Activated T-cell treated with anti-CD3 and anti-CD28 coated beads, Interleukin-2, amount 50 U/mL, for 4 hours (primary cell): ENCODE measurements at regions not wholly inside any gene's neighbourhood (a gene's known extent, or its start where the extent isn't known, plus 50 kb on each side); places are given as distances from the start of the nearest gene placed in this dataset.
"Not testable (repeated sequence)": the region's sequence is repeated elsewhere in the genome, so short reads cannot be mapped to it uniquely, and the experiment has no call there.

Experiments
- ATAC-seq, 2 donors: fragments of 200-7000 bp; cut with Tn5 transposase; one replicate each; pipeline ENCODE4 v1.10.0; 2021
- DNase-seq: peaks from one replicate; pipeline ENCODE4 v3.0.0-alpha.2; 2020
- H3K27me3 Mint-ChIP-seq: one replicate; pipeline ENCODE4 v1.8.0; 2021; ENCODE audit warnings: low read depth, mixed read lengths
- H3K36me3 Mint-ChIP-seq: one replicate; pipeline ENCODE4 v1.8.0; 2022; ENCODE audit warnings: mixed read lengths; ENCODE audit not compliant: insufficient read depth
- H3K4me1 Mint-ChIP-seq: one replicate; pipeline ENCODE4 v1.8.0; 2021; ENCODE audit warnings: low read depth, mixed read lengths
- H3K4me3 Mint-ChIP-seq: one replicate; pipeline ENCODE4 v1.8.0; 2021; ENCODE audit warnings: mild to moderate bottlenecking, moderate library complexity, mixed read lengths
- H3K9me3 Mint-ChIP-seq: one replicate; pipeline ENCODE4 v1.8.0; 2021; ENCODE audit warnings: mixed read lengths

DNA sequence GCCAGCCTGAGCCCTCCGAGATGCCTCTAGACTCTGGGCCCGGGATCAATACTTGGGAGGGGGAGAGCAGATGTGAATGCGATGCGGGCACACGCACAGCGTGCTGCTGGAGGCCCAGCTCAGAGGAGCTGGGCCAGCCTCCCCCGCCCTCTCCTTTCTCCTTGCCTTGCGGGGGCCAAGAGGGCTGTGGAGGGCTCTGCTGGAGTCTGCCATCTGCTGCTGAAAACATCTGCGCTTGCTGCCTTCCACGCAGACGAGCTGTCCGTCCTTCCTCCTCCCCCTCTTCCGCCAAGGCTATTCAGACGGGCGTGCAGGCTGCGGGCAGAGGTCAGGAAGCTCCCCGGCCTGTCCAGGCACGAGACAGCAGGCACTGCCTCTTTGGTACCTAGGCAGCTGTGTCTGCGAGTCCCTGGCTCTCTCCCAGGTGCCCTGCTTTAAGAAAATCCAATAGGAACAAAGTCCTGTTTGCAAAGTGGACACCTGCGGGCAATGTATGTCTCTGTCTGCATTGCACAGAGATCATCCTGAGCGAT lies 75.2 kb downstream of the SPRING1 start:
- Mint-ChIP-seq H3K4me3 (no peak overlapping the region), H3K36me3 (no peaks in the 10 kb centered on the region), H3K4me1 (peaks cover 1% of the 10 kb centered on the region), H3K9me3 (no peaks in the 10 kb centered on the region), H3K27me3 (peaks cover 13% of the 10 kb centered on the region)
- ATAC-seq (no peak), DNase-seq (no peak)

DNA sequence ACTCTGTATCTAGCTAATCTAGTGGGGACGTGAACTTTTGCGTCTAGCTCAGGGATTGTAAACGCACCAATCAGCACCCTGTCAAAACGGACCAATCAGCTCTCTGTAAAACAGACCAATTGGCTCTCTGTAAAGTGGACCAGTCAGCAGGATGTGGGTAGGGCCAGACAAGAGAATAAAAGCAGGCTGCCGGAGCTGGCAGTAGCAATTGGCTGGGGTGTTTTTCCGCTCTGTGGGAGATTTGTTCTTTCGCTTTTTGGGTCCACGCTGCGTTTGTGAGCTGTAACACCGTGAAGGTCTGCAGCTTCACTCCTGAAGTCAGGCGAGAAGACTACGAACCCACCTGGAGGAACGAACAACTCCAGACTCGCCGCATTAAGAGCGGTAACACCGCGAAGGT lies 76.5 kb downstream of the SPRING1 start:
- peaks cover 1% of the 10 kb centered on the region for H3K4me1 Mint-ChIP-seq
- H3K9me3 Mint-ChIP-seq: no peaks in the 10 kb centered on the region
- no peak for DNase-seq
- peaks cover 16% of the 10 kb centered on the region for H3K27me3 Mint-ChIP-seq
- H3K36me3 Mint-ChIP-seq: no peaks in the 10 kb centered on the region
- ATAC-seq: no peak
- H3K4me3 Mint-ChIP-seq: no peak overlapping the region

DNA sequence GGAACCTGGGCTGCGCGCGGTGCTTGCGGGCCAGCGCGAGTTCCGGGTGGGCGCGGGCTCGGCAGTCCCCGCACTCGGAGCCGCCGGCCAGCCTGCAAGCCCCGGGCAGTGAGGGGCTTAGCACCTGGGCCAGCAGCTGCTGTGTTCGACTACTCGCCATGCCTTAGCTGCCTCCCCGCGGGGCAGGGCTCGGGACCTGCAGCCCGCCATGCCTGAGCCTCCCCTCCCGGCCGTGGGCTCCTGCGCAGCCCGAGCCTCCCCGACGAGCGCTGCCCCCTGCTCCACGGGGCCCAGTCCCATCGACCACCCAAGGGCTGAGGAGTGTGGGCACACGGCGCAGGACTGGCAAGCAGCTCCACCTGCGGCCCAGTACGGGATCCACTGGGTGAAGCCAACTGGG lies 77.1 kb downstream of the SPRING1 start:
- ATAC-seq, H3K4me1 Mint-ChIP-seq, H3K36me3 Mint-ChIP-seq, DNase-seq, H3K4me3 Mint-ChIP-seq, H3K9me3 Mint-ChIP-seq: not testable (repeated sequence)
- peaks cover 16% of the 10 kb centered on the region for H3K27me3 Mint-ChIP-seq

- peaks cover 1% of the 10 kb centered on the region for H3K4me1 Mint-ChIP-seq
- no peak overlapping the region for H3K4me3 Mint-ChIP-seq
- H3K36me3 Mint-ChIP-seq: no peaks in the 10 kb centered on the region
- DNase-seq: no peak
- ATAC-seq: no peak
- H3K9me3 Mint-ChIP-seq: no peaks in the 10 kb centered on the region
- H3K27me3 Mint-ChIP-seq: peaks cover 16% of the 10 kb centered on the region
These were observed 77.9 kb downstream of the SPRING1 start for GRCh38 chr12:116659771-116660481.

- Mint-ChIP-seq H3K9me3 (no peaks in the 10 kb centered on the region), H3K27me3 (peaks cover 15% of the 10 kb centered on the region), H3K4me1 (peaks cover 1% of the 10 kb centered on the region), H3K4me3 (no peak overlapping the region), H3K36me3 (no peaks in the 10 kb centered on the region)
- DNase-seq (no peak), ATAC-seq (no peak)
These were observed 79.9 kb downstream of the SPRING1 start for GRCh38 chr12:116657921-116658495.

DNA sequence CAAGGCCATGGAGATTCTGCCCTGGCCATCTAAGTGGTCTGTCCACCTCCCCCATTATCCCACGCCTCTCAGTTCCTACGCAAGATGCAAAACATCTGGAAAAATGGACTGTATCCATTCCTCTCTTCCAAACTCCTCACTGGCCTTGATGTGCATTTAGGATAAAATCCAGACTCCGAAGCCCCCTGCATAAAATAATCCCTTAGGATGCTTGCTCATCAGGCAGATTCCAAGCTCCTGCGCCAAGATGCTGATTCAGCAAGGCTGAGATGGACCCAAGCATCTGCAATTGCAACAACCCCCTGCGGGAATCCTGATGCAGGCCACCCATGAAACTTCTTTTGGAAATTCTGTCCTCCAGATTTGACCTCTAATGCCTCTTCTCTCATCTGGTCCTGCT lies 81.6 kb downstream of the SPRING1 start:
- DNase-seq: no peak
- ATAC-seq: no peak
- Mint-ChIP-seq H3K4me1 (peaks cover 1% of the 10 kb centered on the region), H3K36me3 (no peaks in the 10 kb centered on the region), H3K27me3 (peaks cover 12% of the 10 kb centered on the region), H3K4me3 (no peak overlapping the region), H3K9me3 (no peaks in the 10 kb centered on the region)

GRCh38 chr12:116654226-116654743 lies 83.6 kb downstream of the SPRING1 start:
- ATAC-seq (no peak), DNase-seq (no peak)
- peaks cover 3% of the 10 kb centered on the region for H3K9me3 Mint-ChIP-seq
- H3K36me3 Mint-ChIP-seq: no peaks in the 10 kb centered on the region
- H3K4me1 Mint-ChIP-seq: peaks cover 1% of the 10 kb centered on the region
- peaks cover 7% of the 10 kb centered on the region for H3K27me3 Mint-ChIP-seq
- H3K4me3 Mint-ChIP-seq: no peak overlapping the region

DNA sequence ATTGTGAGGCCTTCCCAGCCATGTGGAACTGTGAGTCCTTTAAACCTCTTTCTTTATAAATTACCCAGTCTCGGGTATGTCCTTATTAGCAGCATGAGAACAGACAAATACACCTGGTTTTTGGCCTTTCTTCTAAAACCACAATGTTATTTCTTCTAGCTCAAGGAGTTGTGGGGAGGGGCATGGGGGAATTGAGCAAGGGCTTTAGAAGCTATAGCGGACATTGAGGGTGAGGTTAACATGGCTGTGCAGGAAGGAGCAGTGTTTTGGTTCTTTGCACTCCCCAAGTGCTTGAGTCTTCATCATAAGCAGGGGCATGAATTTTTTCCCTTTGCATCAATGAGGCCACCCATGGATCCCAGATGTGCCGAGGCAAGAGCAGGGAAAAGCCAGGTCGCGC lies 86.8 kb downstream of the SPRING1 start:
- DNase-seq: no peak
- Mint-ChIP-seq H3K27me3 (peaks cover 3% of the 10 kb centered on the region), H3K36me3 (no peaks in the 10 kb centered on the region), H3K4me1 (peaks cover 3% of the 10 kb centered on the region), H3K9me3 (peaks cover 3% of the 10 kb centered on the region), H3K4me3 (no peak overlapping the region)
- no peak for ATAC-seq

DNA sequence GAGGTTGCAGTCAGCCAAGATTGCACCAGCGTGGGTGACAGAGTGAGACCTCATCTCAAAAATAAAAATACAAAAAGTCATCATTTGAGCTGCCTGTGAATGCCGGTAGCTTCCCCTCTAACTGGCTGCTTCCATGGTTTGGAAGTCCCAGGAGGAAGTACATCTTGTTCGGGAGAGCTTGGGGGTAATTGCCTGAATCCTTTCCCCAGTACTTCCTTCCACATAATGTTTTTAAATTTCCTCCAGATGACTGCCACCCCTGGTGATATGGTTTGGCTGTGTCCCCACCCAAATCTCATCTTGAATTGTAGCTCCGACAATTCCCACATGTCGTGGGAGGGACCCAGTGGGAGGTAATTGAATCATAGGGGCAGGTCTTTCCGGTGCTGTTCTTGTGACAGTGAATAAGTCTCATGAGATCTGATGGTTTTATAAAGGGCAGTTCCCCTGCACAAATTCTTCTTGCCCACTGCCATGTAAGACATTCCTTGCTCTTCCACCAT lies 87.2 kb downstream of the SPRING1 start:
- DNase-seq: no peak
- Mint-ChIP-seq H3K27me3 (peaks cover 3% of the 10 kb centered on the region), H3K36me3 (no peaks in the 10 kb centered on the region), H3K4me3 (no peak overlapping the region), H3K9me3 (peaks cover 3% of the 10 kb centered on the region), H3K4me1 (peaks cover 3% of the 10 kb centered on the region)
- ATAC-seq: no peak

GRCh38 chr12:116650062-116650461 lies 87.8 kb downstream of the SPRING1 start:
- Mint-ChIP-seq H3K27me3 (peaks cover 3% of the 10 kb centered on the region), H3K36me3 (no peaks in the 10 kb centered on the region), H3K4me1 (peaks cover 3% of the 10 kb centered on the region), H3K9me3 (peaks cover 4% of the 10 kb centered on the region), H3K4me3 (no peak overlapping the region)
- ATAC-seq (no peak), DNase-seq (no peak)

- Mint-ChIP-seq H3K4me3 (no peak overlapping the region), H3K27me3 (peaks cover 3% of the 10 kb centered on the region)
- no peak for ATAC-seq
These were observed 88.6 kb downstream of the MAP1LC3B2 start for GRCh38 chr12:116647813-116648212.

GRCh38 chr12:116646901-116647300 lies 87.7 kb downstream of the MAP1LC3B2 start:
- Mint-ChIP-seq H3K9me3 (peaks cover 14% of the 10 kb centered on the region), H3K27me3 (peaks cover 3% of the 10 kb centered on the region), H3K4me3 (no peak overlapping the region), H3K4me1 (peaks cover 3% of the 10 kb centered on the region), H3K36me3 (no peaks in the 10 kb centered on the region)
- no peak for DNase-seq
- ATAC-seq: no peak

More at GRCh38 chr12:116647813-116648212, 88.6 kb downstream of the MAP1LC3B2 start:
- Mint-ChIP-seq H3K36me3 (no peaks in the 10 kb centered on the region), H3K9me3 (peaks cover 14% of the 10 kb centered on the region), H3K4me1 (peaks cover 3% of the 10 kb centered on the region)
- no peak for DNase-seq

- H3K36me3 Mint-ChIP-seq: no peaks in the 10 kb centered on the region
- no peak overlapping the region for H3K4me3 Mint-ChIP-seq
- peaks cover 3% of the 10 kb centered on the region for H3K27me3 Mint-ChIP-seq
- H3K9me3 Mint-ChIP-seq: peaks cover 14% of the 10 kb centered on the region
- no peak for ATAC-seq
- peaks cover 3% of the 10 kb centered on the region for H3K4me1 Mint-ChIP-seq
- DNase-seq: no peak
These were observed 85.6 kb downstream of the MAP1LC3B2 start for GRCh38 chr12:116644806-116645205.

DNA sequence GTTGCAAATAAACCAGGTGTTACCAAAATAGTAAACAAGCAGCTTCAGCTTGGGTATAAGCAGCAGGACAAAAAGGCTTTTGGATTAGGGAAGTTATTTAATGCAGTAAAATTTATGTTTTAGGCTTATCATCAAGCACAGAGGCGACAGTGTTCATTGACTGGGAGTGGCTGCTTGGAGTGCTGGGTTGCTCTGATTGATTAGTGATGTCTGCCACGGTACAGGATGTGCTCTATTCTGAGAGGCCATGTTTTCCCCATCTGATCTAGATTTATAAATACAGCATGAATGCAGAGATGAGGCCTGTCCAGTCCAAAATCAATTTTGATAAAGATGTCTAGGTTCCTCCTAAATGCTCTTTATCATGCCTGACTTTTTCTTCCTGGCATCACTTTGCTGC lies 83.5 kb downstream of the MAP1LC3B2 start:
- H3K36me3 Mint-ChIP-seq: no peaks in the 10 kb centered on the region
- DNase-seq: no peak
- H3K4me1 Mint-ChIP-seq: peaks cover under 1% of the 10 kb centered on the region
- ATAC-seq: no peak
- no peak overlapping the region for H3K4me3 Mint-ChIP-seq
- peaks cover 11% of the 10 kb centered on the region for H3K9me3 Mint-ChIP-seq
- no peaks in the 10 kb centered on the region for H3K27me3 Mint-ChIP-seq

GRCh38 chr12:116642106-116642505 lies 82.9 kb downstream of the MAP1LC3B2 start:
- H3K27me3 Mint-ChIP-seq: no peaks in the 10 kb centered on the region
- no peak overlapping the region for H3K4me3 Mint-ChIP-seq
- DNase-seq (no peak), ATAC-seq (no peak)
- H3K36me3 Mint-ChIP-seq: no peaks in the 10 kb centered on the region
- peaks cover 11% of the 10 kb centered on the region for H3K9me3 Mint-ChIP-seq
- H3K4me1 Mint-ChIP-seq: no peaks in the 10 kb centered on the region
